SK-N-MC (cell line): ENCODE measurements at regions not wholly inside any gene's neighbourhood (a gene's known extent, or its start where the extent isn't known, plus 50 kb on each side); places are given as distances from the start of the nearest gene placed in this dataset.

Experiments
- DNase-seq: peaks from one replicate; pipeline ENCODE4 v3.0.0-alpha.2; 2011; ENCODE audit warnings: low read depth, low spot score
- H3K27ac ChIP-seq: fragments of 200-600 bp; sonication (generic); 2 replicates; pipeline ENCODE4 v1.5.1; 2016; ENCODE audit warnings: mixed run types
- H3K36me3 ChIP-seq: fragments of 200-600 bp; sonication (generic); 2 replicates; pipeline ENCODE4 v1.6.1; 2017; ENCODE audit warnings: antibody characterized with exemption, low read length, mixed read lengths; ENCODE audit not compliant: insufficient read depth
- H3K4me3 ChIP-seq: fragments of 200-600 bp; sonication (generic); 2 replicates; pipeline ENCODE4 v1.5.1; 2016
- H3K9ac ChIP-seq: fragments of 200-600 bp; sonication (generic); 2 replicates; pipeline ENCODE4 v1.8.0; 2017; ENCODE audit warnings: mixed run types, mixed read lengths; ENCODE audit not compliant: insufficient read length
- H3K9me3 ChIP-seq: fragments of 200-600 bp; sonication (generic); 2 replicates; pipeline ENCODE4 v1.6.1; 2017; ENCODE audit warnings: low read depth, mild to moderate bottlenecking, antibody characterized with exemption, low read length, moderate library complexity, mixed read lengths
- EZH2 ChIP-seq: fragments of 200-600 bp; sonication (generic); IDR thresholded peaks from one replicate; pipeline ENCODE4 v1.6.1; 2017; ENCODE audit warnings: antibody characterized with exemption
- FOXP2 ChIP-seq: optimal IDR thresholded peaks from 2 replicates; pipeline ENCODE3; 2011; ENCODE audit warnings: mild to moderate bottlenecking, moderate library complexity; ENCODE audit not compliant: insufficient read depth; ENCODE audit errors: extremely low read length, control extremely low read depth
- POLR2AphosphoS5 ChIP-seq: IDR thresholded peaks from 2 replicates; pipeline ENCODE4 v1.6.1; 2012; ENCODE audit warnings: mild to moderate bottlenecking, low read depth, low read length, borderline replicate concordance

DNA sequence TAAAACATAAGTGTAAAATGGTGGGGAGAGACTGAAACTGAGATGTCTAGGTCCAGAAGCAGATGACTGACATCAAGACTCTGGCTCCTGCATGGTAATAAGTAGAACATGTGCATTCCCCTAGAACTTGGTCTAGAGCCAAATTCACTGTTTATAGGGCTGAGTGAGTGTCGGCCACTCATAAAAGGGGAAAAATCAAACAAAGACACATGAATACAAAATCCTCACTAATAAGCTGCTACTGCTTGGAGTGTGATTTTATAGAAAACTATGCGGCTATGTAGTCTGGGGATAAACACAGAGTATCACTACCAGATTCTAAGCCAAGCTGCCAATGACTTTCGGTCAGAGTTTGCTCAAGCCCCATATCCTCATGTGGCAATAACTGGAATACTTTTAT is 1080.8 kb upstream of the DDX18 start:
- Histone ChIP-seq H3K27ac (no peak overlapping the region), H3K4me3 (no peak overlapping the region), H3K36me3 (no peaks in the 10 kb centered on the region), H3K9me3 (no peaks in the 10 kb centered on the region), H3K9ac (no peak overlapping the region)
- TF ChIP-seq POLR2AphosphoS5 = no peak
- no peak for TF ChIP-seq EZH2
- TF ChIP-seq FOXP2 = no peak
- no peak for DNase-seq

DNA sequence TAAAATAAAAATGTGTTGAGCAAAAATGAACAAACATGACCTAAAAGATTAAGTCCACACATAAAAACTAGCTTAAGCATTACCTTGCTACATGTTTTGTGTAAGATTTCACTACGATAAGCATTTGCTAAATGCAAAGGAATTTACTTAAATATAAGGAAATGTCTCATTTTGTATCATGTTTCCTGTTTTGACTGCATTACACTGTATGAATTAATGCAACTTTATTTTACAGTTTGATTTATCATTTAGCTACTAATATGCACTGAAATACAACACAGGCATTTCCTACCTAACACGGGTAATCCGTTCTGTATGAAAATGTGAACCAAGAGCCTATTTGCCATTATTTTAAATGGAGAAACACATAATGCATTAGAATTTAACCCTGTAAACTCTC is 1076.5 kb upstream of the DDX18 start:
- Histone ChIP-seq H3K36me3 (no peaks in the 10 kb centered on the region), H3K9me3 (no peaks in the 10 kb centered on the region), H3K4me3 (no peak overlapping the region), H3K27ac (no peak overlapping the region), H3K9ac (no peak overlapping the region)
- no peak for DNase-seq
- no peak for TF ChIP-seq POLR2AphosphoS5
- no peak for TF ChIP-seq EZH2
- TF ChIP-seq FOXP2 = no peak

DNA sequence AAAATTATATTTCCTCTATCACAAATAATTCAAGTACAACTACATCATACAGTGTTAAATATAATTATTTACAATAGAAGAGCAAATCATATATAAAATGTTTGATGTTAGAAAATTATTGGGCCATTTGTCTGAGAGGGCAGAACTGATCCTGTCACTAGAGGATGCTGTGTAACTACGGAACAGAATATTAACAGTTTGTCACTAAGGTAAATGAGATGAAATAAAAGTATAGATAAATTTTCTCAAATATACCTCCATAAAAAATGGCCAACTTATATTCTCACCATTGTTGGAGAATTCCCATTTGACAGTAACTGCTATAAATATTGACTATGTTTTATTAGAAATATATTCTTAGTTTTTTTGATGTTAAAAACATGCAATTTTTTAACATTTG is 1067.4 kb upstream of the DDX18 start:
- TF ChIP-seq FOXP2 (no peak), POLR2AphosphoS5 (no peak), EZH2 (no peak)
- H3K4me3 ChIP-seq = no peak overlapping the region
- no peak overlapping the region for H3K9ac ChIP-seq
- H3K9me3 ChIP-seq = no peaks in the 10 kb centered on the region
- no peak overlapping the region for H3K27ac ChIP-seq
- H3K36me3 ChIP-seq = no peaks in the 10 kb centered on the region
- DNase-seq = no peak

DNA sequence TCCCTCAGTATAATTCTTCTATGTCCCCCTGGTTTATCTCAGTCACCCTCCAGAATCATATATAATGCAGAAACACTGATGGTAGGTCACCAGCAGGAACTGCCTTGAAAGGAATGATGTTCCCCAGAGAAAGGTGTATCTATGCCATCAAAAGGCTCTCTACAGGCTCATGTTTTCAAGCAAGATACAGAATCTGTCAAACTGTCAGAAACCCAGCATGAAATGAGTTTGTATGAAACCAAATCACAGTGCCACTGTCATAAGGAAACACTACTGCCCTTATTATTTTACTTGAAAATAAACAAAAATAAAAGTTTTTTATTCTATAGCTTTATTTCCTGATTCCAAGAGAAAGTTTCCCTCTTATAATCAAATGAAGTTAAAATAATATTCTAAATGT is 1064.5 kb upstream of the DDX18 start:
- TF ChIP-seq EZH2 = no peak
- no peak for TF ChIP-seq FOXP2
- no peak for TF ChIP-seq POLR2AphosphoS5
- no peak overlapping the region for H3K9ac ChIP-seq
- no peak overlapping the region for H3K4me3 ChIP-seq
- no peak overlapping the region for H3K27ac ChIP-seq
- no peaks in the 10 kb centered on the region for H3K36me3 ChIP-seq
- DNase-seq = no peak
- H3K9me3 ChIP-seq = no peaks in the 10 kb centered on the region

- no peak for DNase-seq
- no peak overlapping the region for H3K4me3 ChIP-seq
- no peaks in the 10 kb centered on the region for H3K36me3 ChIP-seq
- H3K9me3 ChIP-seq = no peaks in the 10 kb centered on the region
- H3K9ac ChIP-seq = no peak overlapping the region
- TF ChIP-seq POLR2AphosphoS5 (no peak), EZH2 (no peak), FOXP2 (no peak)
- no peak overlapping the region for H3K27ac ChIP-seq
Measured at GRCh38 chr2:116754381-116755101, 1060.0 kb upstream of the DDX18 start.

- no peak overlapping the region for H3K27ac ChIP-seq
- DNase-seq = no peak
Measured at GRCh38 chr2:116761864-116762263, 1052.6 kb upstream of the DDX18 start.

GRCh38 chr2:116769514-116769913 is 1045.0 kb upstream of the DDX18 start:
- Histone ChIP-seq H3K9ac (no peak overlapping the region), H3K9me3 (no peaks in the 10 kb centered on the region), H3K4me3 (no peak overlapping the region), H3K36me3 (no peaks in the 10 kb centered on the region), H3K27ac (no peak overlapping the region)
- no peak for DNase-seq
- no peak for TF ChIP-seq FOXP2
- TF ChIP-seq POLR2AphosphoS5 = no peak
- no peak for TF ChIP-seq EZH2

More at GRCh38 chr2:116761864-116762263, 1052.6 kb upstream of the DDX18 start:
- Histone ChIP-seq H3K36me3 (no peaks in the 10 kb centered on the region), H3K4me3 (no peak overlapping the region), H3K9me3 (no peaks in the 10 kb centered on the region), H3K9ac (no peak overlapping the region)
- TF ChIP-seq FOXP2 = no peak

- Histone ChIP-seq H3K27ac (no peak overlapping the region), H3K9ac (no peak overlapping the region), H3K36me3 (no peaks in the 10 kb centered on the region), H3K4me3 (no peak overlapping the region), H3K9me3 (no peaks in the 10 kb centered on the region)
- TF ChIP-seq FOXP2 (no peak), EZH2 (no peak), POLR2AphosphoS5 (no peak)
- no peak for DNase-seq
Measured at GRCh38 chr2:116776556-116776955, 1037.9 kb upstream of the DDX18 start.

DNA sequence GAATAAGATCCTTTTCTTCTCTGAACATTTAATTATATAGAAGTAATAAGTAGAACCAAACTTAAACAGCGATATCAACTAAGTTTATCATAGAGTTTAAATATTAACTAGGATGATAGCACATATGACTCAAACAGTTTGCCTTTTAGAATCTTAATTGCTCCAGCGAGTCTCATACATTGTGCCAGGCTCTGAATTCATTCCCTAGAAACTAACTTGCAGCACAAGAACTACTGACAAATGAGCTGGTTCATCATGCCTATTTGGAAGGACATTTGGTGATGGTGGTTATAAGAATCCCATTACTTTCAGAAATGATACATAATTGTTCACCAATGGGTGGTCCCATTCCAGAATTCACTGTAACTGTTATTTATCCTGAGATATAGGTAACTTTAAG is 1026.6 kb upstream of the DDX18 start:
- TF ChIP-seq EZH2 (no peak), FOXP2 (no peak), POLR2AphosphoS5 (no peak)
- Histone ChIP-seq H3K27ac (no peak overlapping the region), H3K4me3 (no peak overlapping the region), H3K9me3 (no peaks in the 10 kb centered on the region), H3K36me3 (no peaks in the 10 kb centered on the region), H3K9ac (no peak overlapping the region)
- no peak for DNase-seq
